ENCODE measurements at regions not wholly inside any gene's neighbourhood (a gene's known extent, or its start where the extent isn't known, plus 50 kb on each side); places are given as distances from the start of the nearest gene placed in this dataset.

DNA sequence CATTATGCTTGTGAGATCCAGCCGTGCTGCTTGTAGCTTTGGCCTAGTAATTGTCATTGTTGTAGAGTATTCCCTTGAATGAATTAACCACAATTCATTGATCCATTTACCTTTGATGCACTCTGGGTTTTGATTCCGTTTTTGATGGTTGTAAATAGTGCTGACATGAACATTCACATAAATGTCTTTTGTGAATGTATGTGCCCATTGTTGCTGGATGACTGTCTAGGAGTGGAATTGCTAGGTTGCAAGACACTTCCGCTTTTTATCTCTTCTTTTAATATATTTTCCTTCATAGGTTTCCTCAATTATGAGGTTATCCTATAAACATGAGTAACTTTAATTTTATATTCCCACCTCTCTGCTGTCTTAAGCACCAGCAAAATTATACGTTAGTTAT, 104.8 kb upstream of the CCDC68 start:
- TF ChIP-seq, protein P1, sequence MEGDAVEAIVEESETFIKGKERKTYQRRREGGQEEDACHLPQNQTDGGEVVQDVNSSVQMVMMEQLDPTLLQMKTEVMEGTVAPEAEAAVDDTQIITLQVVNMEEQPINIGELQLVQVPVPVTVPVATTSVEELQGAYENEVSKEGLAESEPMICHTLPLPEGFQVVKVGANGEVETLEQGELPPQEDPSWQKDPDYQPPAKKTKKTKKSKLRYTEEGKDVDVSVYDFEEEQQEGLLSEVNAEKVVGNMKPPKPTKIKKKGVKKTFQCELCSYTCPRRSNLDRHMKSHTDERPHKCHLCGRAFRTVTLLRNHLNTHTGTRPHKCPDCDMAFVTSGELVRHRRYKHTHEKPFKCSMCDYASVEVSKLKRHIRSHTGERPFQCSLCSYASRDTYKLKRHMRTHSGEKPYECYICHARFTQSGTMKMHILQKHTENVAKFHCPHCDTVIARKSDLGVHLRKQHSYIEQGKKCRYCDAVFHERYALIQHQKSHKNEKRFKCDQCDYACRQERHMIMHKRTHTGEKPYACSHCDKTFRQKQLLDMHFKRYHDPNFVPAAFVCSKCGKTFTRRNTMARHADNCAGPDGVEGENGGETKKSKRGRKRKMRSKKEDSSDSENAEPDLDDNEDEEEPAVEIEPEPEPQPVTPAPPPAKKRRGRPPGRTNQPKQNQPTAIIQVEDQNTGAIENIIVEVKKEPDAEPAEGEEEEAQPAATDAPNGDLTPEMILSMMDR (IDR thresholded peaks at IDR 0.05 in 2 of 3, conservative IDR thresholded peaks at IDR 0.05 in 1 of 3; ENCODE audit: borderline replicate concordance in 1 of 3, insufficient read depth in 1 of 3, low read depth in 2 of 3, low read length in 2 of 3): no peak
- TF ChIP-seq POLR2A (IDR thresholded peaks at IDR 0.05; ENCODE audit: borderline replicate concordance, extremely low read depth, insufficient read depth, insufficient read length) (no peak), SP1 (IDR thresholded peaks at IDR 0.05; ENCODE audit: low read depth) (no peak), YY1 (IDR thresholded peaks at IDR 0.05; ENCODE audit: extremely low read depth, insufficient replicate concordance, low read depth, low read length) (no peak), EZH2 (IDR thresholded peaks at IDR 0.05) (no peak)
- TF ChIP-seq, protein P2, sequence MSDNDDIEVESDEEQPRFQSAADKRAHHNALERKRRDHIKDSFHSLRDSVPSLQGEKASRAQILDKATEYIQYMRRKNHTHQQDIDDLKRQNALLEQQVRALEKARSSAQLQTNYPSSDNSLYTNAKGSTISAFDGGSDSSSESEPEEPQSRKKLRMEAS (IDR thresholded peaks at IDR 0.05): no peak

Data from HCT116 (cell line).